Ureter (tissue), 1 donor: ENCODE measurements at regions not wholly inside any gene's neighbourhood (a gene's known extent, or its start where the extent isn't known, plus 50 kb on each side); places are given as distances from the start of the nearest gene placed in this dataset.

Experiments
- DNase-seq: peaks from one replicate; pipeline ENCODE4 v3.0.0-alpha.2; 2020; ENCODE audit warnings: low spot score
- donor health status: DM: yes; HTN: yes; CAD: no.

DNA sequence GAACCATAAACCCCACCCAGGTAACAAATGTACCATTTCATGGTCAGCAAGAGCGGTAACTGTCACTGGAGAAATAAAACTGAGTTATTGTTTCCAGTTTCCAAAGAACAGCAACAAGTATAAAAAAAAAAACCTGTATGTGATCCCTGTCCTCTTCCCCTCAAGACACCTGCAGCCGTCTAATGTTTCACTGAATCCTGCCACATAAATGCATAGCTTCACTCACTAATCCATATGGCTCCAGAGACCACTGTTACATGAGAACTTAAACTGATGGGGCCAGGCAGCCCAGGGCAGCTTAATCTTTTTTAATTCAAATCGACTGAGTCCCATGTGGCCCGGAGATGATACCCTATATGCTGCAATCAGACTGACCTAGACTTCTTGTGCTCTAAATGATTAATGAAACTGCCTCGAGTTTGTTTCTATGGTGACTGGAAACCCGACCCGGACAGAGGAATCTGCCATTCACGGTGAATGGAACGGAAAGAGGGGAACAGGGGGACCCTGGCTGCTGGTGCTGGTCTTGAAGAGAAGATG, 60.9 kb upstream of the SIX2 start:
- DNase-seq: no peak

DNA sequence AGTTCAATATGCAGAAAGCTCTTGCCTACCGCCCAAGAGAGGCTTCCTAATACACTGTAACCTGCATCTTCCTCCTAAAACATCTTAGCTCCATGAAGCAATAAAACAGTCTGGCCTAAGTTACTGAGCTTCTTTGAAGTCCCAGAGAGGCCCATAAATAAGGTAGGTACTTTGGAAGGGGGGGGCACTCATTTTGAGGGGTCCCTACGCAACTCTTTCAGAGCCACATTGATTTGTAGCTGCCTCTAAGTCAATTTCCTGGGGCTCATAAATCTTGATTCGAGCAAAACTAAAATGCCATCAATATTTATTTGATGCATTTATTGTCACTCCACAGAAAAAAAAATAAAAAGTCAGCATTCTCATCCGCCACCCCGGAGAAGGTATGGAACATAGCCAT, 60.4 kb upstream of the SIX2 start:
- no peak for DNase-seq

DNA sequence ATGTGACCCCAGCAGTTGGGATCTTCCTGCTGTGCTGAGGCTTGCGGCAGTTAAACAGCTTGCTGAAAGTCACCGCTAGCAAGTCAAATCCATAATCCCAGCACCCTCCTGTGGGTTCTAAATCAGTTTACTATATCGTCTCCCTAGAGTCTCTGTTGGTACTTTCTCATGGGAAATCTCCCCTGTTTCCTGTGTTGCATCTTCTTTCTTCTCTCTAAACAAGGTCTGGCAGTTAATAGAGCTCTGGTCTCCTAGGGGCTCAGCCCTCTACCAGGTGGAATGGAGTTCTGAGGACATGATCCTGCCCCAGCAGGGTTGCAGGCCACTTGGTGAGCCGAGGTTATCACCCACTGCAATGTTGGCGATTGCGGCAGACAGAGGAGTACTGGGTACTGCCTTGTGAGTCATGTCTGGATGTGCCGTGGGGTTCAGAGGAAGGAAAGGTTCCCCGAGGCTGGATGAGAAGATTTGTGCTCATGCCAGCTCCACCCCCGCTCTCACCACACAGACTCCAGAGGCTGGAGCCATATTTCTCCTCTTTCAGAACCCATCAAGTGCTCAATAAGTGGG, 59.4 kb upstream of the SIX2 start:
- DNase-seq: no peak

DNA sequence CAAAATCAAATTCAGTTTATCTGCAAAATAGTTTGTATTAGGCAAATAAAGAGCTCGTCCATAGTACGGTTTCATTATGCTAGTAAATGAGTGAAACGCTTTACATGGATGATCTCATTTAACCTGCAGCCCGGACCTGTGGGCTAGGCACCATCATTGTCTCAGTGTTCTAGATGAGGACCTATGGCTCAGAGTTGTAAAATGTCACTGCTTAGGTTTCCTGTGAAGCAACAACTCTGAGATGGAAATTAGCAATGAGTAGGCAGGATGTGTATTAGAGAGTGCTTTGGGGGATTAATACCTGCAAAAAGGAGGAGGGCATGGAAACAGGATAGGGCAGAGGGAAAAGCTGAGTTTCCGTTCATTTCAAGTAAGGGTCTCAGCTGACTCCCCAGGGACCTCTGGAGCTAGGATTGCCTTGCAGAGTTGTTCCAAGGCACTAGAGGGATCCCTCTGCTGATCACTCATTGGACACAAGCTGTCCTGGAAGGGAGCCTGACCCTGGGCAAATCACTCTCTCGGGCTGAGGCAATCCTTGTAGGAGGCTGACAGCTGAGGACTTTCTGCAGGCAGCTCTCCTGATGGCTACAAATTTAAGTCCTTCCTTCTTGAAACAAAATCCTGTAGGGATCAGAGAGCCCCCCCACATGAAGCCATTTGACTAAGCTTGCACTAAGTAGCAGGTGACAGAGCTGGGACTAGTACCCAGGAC, 58.8 kb upstream of the SIX2 start:
- no peak for DNase-seq
